ENCODE measurements at regions not wholly inside any gene's neighbourhood (a gene's known extent, or its start where the extent isn't known, plus 50 kb on each side); places are given as distances from the start of the nearest gene placed in this dataset.

GRCh38 chr11:21933095-21933494 lies 259.8 kb upstream of the ANO5 start:
- H3K4me3 ChIP-seq, result no peak overlapping the region
- no peaks in the 10 kb centered on the region for H3K27me3 ChIP-seq
- H3K27ac ChIP-seq, result no peak overlapping the region
- peak in 1 of 2 donors; percentile 54 for TF ChIP-seq CTCF (IDR thresholded peaks at IDR 0.05)
- H3K36me3 ChIP-seq, result no peaks in the 10 kb centered on the region
- no peak for DNase-seq (ENCODE audit: low spot score)
- no peaks in the 10 kb centered on the region for H3K9me3 ChIP-seq
- H3K4me1 ChIP-seq, result no peaks in the 10 kb centered on the region

GRCh38 chr11:21944577-21944976 lies 248.3 kb upstream of the ANO5 start:
- Histone ChIP-seq H3K9me3 (no peaks in the 10 kb centered on the region), H3K27ac (no peak overlapping the region)

GRCh38 chr11:21948876-21949275 lies 244.0 kb upstream of the ANO5 start:
- TF ChIP-seq CTCF (IDR thresholded peaks at IDR 0.05), result no peak
- Histone ChIP-seq H3K27ac (no peak overlapping the region), H3K36me3 (no peaks in the 10 kb centered on the region), H3K4me1 (no peaks in the 10 kb centered on the region), H3K4me3 (no peak overlapping the region), H3K27me3 (no peaks in the 10 kb centered on the region), H3K9me3 (no peaks in the 10 kb centered on the region)
- no peak for DNase-seq (ENCODE audit: low spot score)

More at GRCh38 chr11:21944577-21944976, 248.3 kb upstream of the ANO5 start:
- TF ChIP-seq CTCF (IDR thresholded peaks at IDR 0.05), result no peak
- H3K27me3 ChIP-seq, result no peaks in the 10 kb centered on the region
- no peak overlapping the region for H3K4me3 ChIP-seq
- H3K4me1 ChIP-seq, result no peaks in the 10 kb centered on the region
- no peaks in the 10 kb centered on the region for H3K36me3 ChIP-seq
- DNase-seq (ENCODE audit: low spot score), result no peak

GRCh38 chr11:21949763-21950413 lies 243.0 kb upstream of the ANO5 start:
- H3K9me3 ChIP-seq, result no peaks in the 10 kb centered on the region
- H3K4me3 ChIP-seq, result no peak overlapping the region
- TF ChIP-seq CTCF (IDR thresholded peaks at IDR 0.05), result no peak
- DNase-seq (ENCODE audit: low spot score), result no peak
- no peaks in the 10 kb centered on the region for H3K4me1 ChIP-seq
- H3K36me3 ChIP-seq, result no peaks in the 10 kb centered on the region
- H3K27me3 ChIP-seq, result no peaks in the 10 kb centered on the region
- no peak overlapping the region for H3K27ac ChIP-seq

- no peak for DNase-seq (ENCODE audit: low spot score)
- H3K4me3 ChIP-seq, result no peak overlapping the region
- no peak overlapping the region for H3K27ac ChIP-seq
- H3K36me3 ChIP-seq, result no peaks in the 10 kb centered on the region
- H3K9me3 ChIP-seq, result no peaks in the 10 kb centered on the region
- no peak for TF ChIP-seq CTCF (IDR thresholded peaks at IDR 0.05)
- no peaks in the 10 kb centered on the region for H3K27me3 ChIP-seq
- H3K4me1 ChIP-seq, result no peaks in the 10 kb centered on the region
These were observed 229.9 kb upstream of the ANO5 start for GRCh38 chr11:21963013-21963412.

GRCh38 chr11:21965221-21965620 lies 227.7 kb upstream of the ANO5 start:
- DNase-seq (ENCODE audit: low spot score), result no peak
- no peak for TF ChIP-seq CTCF (IDR thresholded peaks at IDR 0.05)
- Histone ChIP-seq H3K27ac (no peak overlapping the region), H3K9me3 (no peaks in the 10 kb centered on the region), H3K27me3 (no peaks in the 10 kb centered on the region), H3K36me3 (no peaks in the 10 kb centered on the region), H3K4me1 (no peaks in the 10 kb centered on the region), H3K4me3 (no peak overlapping the region)
